ENCODE measurements at regions not wholly inside any gene's neighbourhood (a gene's known extent, or its start where the extent isn't known, plus 50 kb on each side); places are given as distances from the start of the nearest gene placed in this dataset.
"Not testable (repeated sequence)": the region's sequence is repeated elsewhere in the genome, so short reads cannot be mapped to it uniquely, and the experiment has no call there.

GRCh38 chr2:167652401-167652800 lies 595.0 kb downstream of the STK39 start:
- Histone ChIP-seq H3K36me3 (no peaks in the 10 kb centered on the region), H3K4me3 (no peak overlapping the region), H3K27ac (no peak overlapping the region), H3K4me1 (no peaks in the 10 kb centered on the region), H3K27me3 (no peaks in the 10 kb centered on the region), H3K9me3 (no peaks in the 10 kb centered on the region)
- ATAC-seq (no peak), DNase-seq (no peak)
- intact Hi-C loops (cut with DNase I; ENCODE audit: low total_unique reads), result no loop called here
- TF ChIP-seq, protein P1, sequence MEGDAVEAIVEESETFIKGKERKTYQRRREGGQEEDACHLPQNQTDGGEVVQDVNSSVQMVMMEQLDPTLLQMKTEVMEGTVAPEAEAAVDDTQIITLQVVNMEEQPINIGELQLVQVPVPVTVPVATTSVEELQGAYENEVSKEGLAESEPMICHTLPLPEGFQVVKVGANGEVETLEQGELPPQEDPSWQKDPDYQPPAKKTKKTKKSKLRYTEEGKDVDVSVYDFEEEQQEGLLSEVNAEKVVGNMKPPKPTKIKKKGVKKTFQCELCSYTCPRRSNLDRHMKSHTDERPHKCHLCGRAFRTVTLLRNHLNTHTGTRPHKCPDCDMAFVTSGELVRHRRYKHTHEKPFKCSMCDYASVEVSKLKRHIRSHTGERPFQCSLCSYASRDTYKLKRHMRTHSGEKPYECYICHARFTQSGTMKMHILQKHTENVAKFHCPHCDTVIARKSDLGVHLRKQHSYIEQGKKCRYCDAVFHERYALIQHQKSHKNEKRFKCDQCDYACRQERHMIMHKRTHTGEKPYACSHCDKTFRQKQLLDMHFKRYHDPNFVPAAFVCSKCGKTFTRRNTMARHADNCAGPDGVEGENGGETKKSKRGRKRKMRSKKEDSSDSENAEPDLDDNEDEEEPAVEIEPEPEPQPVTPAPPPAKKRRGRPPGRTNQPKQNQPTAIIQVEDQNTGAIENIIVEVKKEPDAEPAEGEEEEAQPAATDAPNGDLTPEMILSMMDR (IDR thresholded peaks at IDR 0.05 in 4 of 5, conservative IDR thresholded peaks at IDR 0.05 in 1 of 5), result no peak
- no peak for TF ChIP-seq POLR2A (IDR thresholded peaks at IDR 0.05)
- in situ Hi-C loops (cut with MboI; ENCODE audit: low sequenced_read_pairs in 4 of 4), result no loop called here

DNA sequence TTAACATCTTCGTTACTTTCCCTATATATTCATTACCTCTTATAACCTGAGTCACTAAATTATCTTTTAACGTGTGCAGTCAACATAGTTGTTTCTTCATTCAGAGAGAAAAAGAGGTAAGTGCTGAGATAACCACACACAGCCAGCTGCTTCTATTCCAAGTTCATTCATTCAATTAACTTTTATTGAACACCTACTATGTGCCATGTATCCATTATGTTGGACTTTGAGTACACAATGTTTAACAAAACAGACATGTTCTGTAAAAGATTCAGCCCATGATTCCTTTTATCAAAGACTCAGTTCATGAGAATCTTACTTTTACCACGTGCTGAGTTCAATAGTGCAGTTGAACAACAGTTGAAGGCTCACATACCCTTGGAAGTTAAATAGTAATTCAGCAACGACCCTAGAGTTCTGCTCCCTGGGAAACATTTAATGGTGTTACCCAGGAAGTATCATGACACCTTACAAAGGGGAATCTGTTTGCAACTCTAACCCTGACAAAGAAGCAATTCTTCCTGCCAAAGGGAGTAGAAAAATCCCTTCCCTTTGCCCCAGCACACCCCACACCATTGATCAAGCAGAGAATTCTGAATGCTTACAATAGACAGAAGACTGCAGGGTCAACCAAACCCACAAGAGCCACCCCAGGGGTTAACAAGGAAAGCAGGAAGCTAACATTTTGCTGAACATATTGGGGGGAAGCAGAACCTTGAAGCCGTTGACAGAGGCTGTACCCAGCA lies 595.8 kb downstream of the STK39 start:
- H3K27ac ChIP-seq, result no peak overlapping the region
- H3K4me3 ChIP-seq, result no peak overlapping the region
- intact Hi-C loops (cut with DNase I; ENCODE audit: low total_unique reads), result no loop called here
- in situ Hi-C loops (cut with MboI; ENCODE audit: low sequenced_read_pairs in 4 of 4), result no loop called here
- no peaks in the 10 kb centered on the region for H3K4me1 ChIP-seq
- no peaks in the 10 kb centered on the region for H3K9me3 ChIP-seq
- no peaks in the 10 kb centered on the region for H3K27me3 ChIP-seq
- ATAC-seq, result no peak
- no peak for DNase-seq
- TF ChIP-seq, protein P1 (IDR thresholded peaks at IDR 0.05 in 4 of 5, conservative IDR thresholded peaks at IDR 0.05 in 1 of 5), result no peak
- TF ChIP-seq POLR2A (IDR thresholded peaks at IDR 0.05), result no peak
- H3K36me3 ChIP-seq, result no peaks in the 10 kb centered on the region

DNA sequence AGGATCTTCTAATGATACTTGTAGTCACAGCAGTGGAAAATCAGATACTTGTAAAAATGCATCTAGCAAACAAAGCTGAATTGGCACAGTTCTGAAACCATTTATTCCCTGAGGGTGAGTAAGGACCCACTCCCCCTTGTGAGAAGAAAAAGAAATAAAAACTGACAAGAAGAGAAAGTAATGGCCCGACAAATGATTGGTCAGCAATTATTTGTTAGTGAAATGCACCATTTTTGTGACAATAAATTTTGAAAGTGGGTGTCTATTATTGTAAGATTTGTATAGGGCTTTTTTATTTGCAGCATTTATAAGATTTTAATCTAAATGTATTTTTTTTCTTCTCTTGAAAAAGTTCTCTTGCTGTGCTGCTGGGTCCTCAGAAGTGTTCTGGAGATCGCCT lies 600.8 kb downstream of the STK39 start:
- in situ Hi-C loops (cut with MboI; ENCODE audit: low sequenced_read_pairs in 4 of 4), result no loop called here
- no peaks in the 10 kb centered on the region for H3K4me1 ChIP-seq
- TF ChIP-seq POLR2A (IDR thresholded peaks at IDR 0.05), result no peak
- TF ChIP-seq, protein P1 (IDR thresholded peaks at IDR 0.05 in 4 of 5, conservative IDR thresholded peaks at IDR 0.05 in 1 of 5), result no peak
- no peaks in the 10 kb centered on the region for H3K9me3 ChIP-seq
- H3K36me3 ChIP-seq, result no peaks in the 10 kb centered on the region
- no peak overlapping the region for H3K4me3 ChIP-seq
- no peak overlapping the region for H3K27ac ChIP-seq
- ATAC-seq (no peak), DNase-seq (no peak)
- intact Hi-C loops (cut with DNase I; ENCODE audit: low total_unique reads), result no loop called here
- H3K27me3 ChIP-seq, result no peaks in the 10 kb centered on the region

DNA sequence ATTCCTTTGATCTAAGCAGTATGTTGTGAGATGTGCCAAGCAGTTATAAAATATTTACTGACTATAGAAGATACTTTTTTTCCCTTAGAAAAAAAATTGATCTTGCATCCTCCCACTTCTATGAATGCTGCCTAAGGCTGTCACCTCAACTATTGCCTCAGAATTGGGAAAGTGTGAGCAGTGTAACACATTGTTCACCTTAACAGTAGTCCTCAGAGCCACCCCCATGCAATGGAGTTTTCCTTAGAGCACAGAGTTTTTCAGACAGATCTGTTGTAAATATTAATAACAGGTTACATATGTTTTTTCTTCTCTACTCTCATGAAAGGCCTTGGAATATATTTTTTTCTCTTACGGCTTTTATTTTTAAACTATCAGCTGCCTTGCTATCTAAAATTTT lies 607.3 kb downstream of the STK39 start:
- no peak for TF ChIP-seq POLR2A (IDR thresholded peaks at IDR 0.05)
- H3K4me3 ChIP-seq, result no peak overlapping the region
- intact Hi-C loops (cut with DNase I; ENCODE audit: low total_unique reads), result no loop called here

GRCh38 chr2:167637741-167638140 lies 609.7 kb downstream of the STK39 start:
- TF ChIP-seq, protein P1 (IDR thresholded peaks at IDR 0.05 in 4 of 5, conservative IDR thresholded peaks at IDR 0.05 in 1 of 5), result no peak
- TF ChIP-seq POLR2A (IDR thresholded peaks at IDR 0.05), result no peak
- in situ Hi-C loops (cut with MboI; ENCODE audit: low sequenced_read_pairs in 4 of 4), result no loop called here
- no peaks in the 10 kb centered on the region for H3K27me3 ChIP-seq
- H3K9me3 ChIP-seq, result no peaks in the 10 kb centered on the region
- no peak overlapping the region for H3K4me3 ChIP-seq
- no peak overlapping the region for H3K27ac ChIP-seq
- no peak for ATAC-seq
- intact Hi-C loops (cut with DNase I; ENCODE audit: low total_unique reads), result no loop called here
- no peaks in the 10 kb centered on the region for H3K4me1 ChIP-seq
- no peaks in the 10 kb centered on the region for H3K36me3 ChIP-seq
- no peak for DNase-seq

More for the DNA sequence above, 607.3 kb downstream of the STK39 start:
- H3K36me3 ChIP-seq, result no peaks in the 10 kb centered on the region
- no peak overlapping the region for H3K27ac ChIP-seq
- H3K27me3 ChIP-seq, result no peaks in the 10 kb centered on the region
- in situ Hi-C loops (cut with MboI; ENCODE audit: low sequenced_read_pairs in 4 of 4), result no loop called here
- H3K4me1 ChIP-seq, result no peaks in the 10 kb centered on the region
- ATAC-seq (no peak), DNase-seq (no peak)
- H3K9me3 ChIP-seq, result no peaks in the 10 kb centered on the region

DNA sequence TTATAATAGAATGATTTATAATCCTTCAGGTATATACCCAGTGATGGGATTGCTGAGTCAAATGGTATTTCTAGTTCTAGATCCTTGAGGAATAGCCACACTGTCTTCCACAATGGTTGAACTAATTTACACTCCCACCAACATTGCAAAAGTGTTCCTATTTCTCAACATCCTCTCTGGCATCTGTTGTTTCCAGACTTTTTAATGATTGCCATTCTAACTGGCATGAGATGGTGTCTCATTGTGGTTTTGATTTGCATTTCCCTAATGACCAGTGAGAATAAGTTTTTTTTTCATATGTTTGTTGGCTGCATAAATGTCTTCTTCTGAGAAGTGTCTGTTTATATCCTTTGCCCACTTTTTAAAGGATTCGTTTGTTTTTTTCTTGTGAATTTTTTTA lies 615.1 kb downstream of the STK39 start:
- H3K4me1 ChIP-seq; H3K36me3 ChIP-seq; H3K27ac ChIP-seq; H3K4me3 ChIP-seq; intact Hi-C loops (cut with DNase I; ENCODE audit: low total_unique reads); DNase-seq; in situ Hi-C loops (cut with MboI; ENCODE audit: low sequenced_read_pairs in 4 of 4); H3K27me3 ChIP-seq; ATAC-seq; H3K9me3 ChIP-seq: not testable (repeated sequence)

Measured in gastrocnemius medialis (tissue), 4 donors.